Fibroblast of skin of scalp (primary cell): ENCODE measurements at regions not wholly inside any gene's neighbourhood (a gene's known extent, or its start where the extent isn't known, plus 50 kb on each side); places are given as distances from the start of the nearest gene placed in this dataset.

Source experiments
- DNase-seq: peaks from one replicate; pipeline ENCODE4 v3.0.0-alpha.2; 2013

DNA sequence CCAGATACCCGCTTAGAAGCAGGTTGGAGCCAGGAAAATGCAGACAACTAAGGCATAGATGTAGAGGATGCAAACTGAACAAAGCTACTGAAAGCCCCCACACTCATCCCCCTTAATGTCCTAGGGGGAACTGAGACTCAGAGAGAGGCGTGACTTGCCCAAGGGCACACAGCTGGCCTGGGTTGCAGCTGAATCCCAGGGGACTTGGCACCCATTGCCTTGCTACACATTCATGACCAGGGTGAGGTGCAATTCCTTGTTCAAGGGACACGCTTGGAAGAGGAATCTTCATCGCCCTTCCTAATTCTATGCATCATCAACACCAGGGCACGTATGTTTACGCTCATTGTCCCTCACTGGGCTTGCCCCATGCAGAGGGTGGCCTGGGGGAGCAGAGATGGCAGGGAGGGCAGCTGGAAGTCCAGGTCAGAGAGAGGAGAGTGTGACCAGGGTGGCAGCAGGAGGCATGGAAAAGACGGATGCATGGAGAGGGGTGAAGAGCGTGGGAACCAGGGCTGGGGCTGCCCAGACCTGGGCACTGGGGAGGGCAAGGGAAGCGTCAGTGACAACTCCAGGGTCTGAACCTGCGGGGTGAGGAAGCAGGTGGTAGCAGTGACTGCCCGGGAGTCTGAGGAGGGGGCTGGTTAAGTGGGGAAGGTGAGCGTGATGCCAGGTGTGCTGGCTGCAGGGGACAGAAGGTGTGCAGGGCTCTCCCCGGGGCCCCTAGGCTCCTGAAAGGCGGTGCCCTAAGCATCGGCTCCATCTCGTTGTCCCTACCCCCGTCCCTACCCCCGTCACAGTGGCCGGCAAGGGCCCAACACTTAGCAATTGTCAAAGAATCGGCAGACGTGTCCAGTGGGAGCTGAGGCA lies 267.1 kb upstream of the TNRC6C start:
- DNase-seq, result no peak

DNA sequence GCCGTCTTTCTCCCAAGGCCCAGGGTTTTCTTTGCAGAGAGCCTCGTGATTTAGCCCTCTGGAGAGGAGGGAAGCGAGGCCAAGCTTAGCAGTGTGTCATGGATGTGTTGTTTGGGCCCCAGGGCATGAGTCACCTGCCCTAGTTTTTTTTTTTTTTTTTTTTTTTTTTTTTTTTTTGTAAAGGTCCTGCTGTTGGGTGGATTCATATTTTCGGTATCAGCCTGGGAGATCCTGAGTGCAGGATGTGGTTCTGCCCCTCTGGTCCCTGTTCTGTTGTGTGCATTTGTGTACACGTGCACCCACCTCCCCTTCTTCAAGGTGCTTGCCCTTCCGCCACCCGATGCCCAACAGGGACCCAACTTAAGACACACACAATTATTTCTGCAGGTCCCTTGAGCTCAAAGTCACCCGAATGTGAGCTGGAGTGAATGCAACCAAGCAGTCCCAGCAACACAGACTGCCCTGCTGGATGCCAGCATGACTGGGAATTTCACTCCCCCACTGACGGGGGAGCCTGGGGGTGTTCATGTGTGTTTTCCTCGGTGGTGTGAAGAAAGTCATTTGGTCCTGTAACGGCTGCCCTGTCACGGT lies 265.8 kb upstream of the TNRC6C start:
- no peak for DNase-seq

DNA sequence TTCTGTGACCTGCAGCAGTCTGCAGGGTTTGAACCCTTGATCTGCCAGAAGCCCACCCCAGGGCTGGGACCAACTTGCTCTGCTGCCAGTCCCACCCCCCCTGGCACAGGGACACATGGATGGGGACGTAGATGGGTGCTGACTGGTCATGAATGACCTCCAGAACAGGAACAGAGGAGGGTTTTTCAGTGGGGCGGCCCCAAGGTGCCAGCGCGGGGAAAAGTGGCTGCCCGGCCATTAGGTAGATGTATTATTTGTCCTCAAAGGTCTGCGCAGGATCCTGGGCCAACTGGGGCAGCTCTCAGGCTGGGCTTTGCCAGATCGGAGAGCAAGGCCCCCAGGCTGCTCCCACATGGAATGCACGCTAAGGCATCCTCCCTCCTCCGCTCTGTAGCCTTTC lies 265.2 kb upstream of the TNRC6C start:
- DNase-seq, result no peak

DNA sequence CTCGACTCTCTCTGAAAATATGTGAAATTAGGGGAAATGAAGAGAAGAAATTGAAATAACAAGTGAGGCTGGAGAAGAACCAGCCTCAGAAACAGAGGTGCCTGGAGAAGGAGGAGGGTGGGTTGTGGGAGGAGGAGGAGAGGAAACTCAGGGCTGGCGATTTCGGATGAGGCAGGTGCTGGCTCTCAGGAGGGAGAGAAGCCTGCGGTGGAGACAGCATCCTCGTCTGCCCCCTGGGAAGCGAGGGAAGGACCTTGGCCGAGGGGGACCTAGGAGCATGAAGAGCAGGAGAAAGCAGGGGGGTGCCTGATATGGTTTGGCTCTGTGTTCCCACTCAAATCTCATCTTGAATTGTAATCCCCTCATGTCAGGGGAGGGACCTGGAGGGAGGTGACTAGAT lies 264.7 kb upstream of the TNRC6C start:
- DNase-seq, result no peak

DNA sequence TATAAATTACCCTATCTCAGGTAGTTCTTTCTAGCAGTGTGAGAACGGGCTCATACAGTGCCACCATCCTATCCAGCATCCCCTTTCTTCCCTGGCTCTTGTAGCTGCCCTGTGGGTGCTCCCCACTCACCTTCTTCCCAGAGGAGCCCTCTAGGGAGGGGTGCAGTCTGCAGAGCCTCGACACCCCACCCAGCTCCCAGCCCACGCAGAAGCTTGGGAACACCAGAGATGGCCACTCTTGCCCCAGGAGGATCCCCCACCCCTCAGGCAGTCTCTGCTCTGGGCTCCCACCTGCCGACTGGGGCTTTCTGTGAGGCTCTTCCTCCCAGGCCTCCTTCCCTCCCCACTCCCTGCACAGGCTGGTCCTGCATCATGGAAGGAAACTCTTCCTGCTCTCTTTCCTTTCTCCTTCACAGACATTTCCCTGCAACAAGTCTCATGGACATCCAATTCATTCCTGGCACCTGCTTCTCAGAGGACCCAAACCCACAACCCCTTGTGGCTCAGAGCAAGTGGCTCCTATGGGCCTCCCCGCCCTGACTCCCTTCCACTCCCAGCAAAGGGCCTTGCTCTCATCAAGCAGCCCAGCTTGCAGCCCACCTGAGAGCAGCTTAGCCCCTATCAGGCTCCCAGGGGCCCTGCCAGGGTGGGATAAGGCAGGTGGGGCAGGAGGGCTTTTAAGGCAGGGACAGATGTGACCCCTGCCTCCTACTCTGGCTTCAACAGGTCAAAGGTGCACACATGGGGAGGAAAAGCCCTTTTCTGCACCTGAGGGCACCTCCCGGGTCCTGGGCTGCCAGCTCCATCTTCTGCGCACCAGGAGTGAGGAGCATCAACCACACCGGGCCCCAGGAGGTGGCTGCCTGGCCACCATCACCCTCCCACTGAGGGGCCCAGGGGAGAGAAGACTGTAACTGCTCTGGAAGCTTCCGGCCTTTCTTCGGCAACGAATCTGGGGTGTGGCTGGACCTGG lies 263.8 kb upstream of the TNRC6C start:
- no peak for DNase-seq

DNA sequence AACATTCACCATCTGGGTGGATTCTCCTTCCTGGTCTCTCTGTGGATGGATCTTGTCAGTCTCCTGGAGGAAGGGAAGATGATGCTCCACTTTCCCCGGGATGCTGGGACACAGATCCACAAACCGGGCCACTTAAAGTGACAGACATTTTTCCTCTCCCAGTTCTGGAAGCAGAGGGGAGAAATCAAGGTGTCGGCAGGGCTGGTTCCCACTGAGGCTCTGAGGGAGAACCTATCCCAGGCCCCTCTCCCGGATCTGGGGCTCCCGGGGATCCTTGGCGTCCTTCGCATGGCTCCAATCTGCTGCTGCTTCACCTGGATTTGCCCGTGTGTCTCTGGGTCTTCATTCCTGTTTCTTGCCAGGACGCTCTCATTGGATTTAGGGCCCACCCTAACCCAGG lies 263.1 kb upstream of the TNRC6C start:
- DNase-seq, result no peak

DNA sequence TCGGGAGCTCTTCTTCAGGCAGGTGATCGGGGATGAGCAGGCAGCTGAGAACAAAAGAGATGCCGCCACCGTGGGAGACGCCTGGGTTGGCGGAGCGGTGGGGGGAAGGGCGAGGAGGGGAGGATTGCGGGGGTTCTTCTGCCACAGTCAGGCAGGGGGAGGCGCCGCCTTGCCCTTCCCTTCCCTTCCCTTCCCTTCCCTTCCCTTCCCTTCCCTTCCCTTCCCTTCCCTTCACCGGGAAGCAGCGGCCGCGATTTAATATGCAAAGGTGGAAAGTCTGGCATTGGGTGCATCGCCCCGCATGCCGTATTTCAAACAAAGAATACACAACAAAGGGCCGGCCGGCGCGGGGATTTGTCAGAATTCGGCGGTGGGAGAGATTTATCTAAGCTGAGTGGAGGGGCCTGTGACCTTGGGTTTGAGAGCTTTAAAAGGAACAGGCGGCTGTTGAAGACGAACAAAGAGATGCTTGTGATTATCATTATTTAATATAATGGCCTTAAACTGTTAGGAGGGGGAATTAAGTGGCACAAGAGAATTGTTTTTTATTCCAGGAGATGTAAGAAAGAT lies 262.3 kb upstream of the TNRC6C start:
- DNase-seq, result no peak

DNA sequence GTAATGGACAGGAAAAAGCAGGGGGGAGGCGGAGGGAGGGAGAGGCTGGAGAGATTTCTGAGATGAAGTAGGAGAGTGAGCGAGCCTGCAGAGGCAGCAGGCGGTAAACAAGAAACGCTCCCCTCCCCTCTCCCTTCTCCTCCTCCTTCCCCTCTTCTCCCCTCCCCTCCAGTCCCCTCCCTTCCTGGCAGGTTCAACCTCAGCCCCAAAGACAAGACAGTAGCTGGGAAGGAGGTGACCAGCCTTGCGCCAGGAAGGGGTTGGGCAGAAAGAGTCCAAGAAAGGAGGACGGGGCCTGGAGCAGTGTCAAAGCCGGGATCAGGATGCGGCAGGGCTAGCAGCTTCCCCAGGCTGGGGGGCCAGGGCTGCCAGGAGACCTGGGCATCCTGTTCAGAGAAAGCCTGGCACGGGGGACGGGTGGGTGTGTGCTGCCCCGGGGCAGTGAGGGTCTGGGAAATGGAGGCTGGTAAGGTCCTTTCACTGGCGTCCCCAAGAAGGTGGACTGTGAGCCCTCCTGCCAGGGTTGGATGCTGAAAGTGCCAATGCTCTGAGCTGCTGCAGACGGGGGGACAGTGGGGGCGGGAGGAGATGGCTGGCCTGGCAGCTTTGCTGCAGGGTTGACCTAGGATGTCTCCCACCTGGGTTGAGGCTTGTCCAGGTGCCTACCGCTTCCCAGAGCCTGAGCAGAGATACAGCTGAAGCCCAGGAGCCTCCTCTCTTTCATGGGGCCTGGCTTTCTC lies 261.6 kb upstream of the TNRC6C start:
- DNase-seq, result no peak

DNA sequence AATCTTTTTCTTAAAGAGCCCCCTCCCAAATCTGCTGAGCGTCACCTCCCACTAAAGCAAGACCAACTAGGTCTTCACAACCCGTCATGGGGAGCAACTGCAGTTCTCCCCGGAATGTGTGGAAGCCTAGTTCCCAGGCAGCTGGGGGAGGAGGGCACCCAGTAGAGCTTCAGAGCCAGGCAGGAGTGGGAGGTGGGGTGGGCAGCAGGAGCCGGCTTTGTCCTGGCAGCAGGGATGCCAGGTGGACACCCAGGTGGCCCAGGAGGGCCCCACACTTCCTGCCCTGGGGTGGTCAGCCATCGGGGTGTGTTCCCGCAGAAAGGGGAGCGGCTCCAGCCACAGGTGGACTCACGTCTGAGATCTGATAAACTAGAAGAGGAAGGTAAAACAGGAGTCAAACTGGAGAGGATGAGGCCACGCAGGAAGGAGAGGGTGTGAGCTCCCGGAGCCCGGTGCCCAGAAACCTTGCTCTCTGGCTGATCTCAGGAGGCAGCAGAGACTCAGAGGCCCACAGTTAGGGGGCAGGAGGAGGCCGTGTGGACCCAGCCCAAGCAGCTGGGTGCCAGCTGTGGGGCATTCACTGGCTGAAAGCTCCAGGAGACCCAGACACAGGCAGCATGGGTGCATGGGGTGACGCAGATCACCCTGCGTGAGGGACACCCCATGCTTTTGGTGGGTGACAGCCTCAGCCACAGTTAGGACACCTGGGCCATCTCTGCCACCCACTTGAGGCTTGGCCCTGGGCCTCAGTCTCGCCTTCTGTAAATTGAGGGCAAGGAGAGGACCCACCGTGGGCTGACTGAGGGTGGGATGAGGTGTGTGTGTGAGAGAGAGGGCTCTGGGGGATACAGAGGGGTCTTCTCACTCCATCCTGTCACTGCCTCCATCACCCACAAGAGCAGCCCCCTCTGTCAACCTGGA lies 260.8 kb upstream of the TNRC6C start:
- no peak for DNase-seq

DNA sequence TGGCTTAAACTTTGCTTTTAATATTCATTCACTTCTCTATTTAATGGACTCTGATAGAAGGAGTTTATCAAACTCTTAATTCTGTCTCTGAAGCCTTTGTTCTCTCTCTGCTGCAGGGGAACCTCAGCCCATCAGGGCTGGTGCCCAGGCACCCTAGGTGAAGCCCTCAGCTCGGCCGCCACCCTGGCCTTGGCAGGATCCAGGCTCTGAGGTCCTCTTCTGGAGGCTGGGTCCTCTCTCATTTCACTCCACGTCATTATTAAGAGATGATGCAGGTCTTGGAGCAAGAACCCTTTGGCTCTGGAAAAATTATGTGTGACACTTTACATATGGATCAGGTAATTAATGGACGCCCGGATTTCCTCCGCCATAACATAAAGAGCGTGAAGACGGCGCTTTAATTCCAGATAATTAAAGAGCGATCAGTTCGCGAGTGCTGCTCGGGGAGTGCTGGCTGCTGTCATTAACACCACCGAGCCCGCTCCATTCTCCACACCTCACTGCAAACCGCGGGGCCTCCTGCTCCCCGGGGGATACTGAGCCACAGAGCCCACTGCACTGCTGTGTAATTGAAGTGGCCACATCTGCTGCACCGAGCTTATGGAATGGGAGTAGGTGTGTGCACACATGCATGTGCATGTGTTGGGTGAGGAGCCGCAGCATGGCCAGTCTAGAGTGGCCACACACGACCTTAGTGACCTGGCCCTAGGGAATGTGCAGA lies 259.4 kb upstream of the TNRC6C start:
- no peak for DNase-seq

DNA sequence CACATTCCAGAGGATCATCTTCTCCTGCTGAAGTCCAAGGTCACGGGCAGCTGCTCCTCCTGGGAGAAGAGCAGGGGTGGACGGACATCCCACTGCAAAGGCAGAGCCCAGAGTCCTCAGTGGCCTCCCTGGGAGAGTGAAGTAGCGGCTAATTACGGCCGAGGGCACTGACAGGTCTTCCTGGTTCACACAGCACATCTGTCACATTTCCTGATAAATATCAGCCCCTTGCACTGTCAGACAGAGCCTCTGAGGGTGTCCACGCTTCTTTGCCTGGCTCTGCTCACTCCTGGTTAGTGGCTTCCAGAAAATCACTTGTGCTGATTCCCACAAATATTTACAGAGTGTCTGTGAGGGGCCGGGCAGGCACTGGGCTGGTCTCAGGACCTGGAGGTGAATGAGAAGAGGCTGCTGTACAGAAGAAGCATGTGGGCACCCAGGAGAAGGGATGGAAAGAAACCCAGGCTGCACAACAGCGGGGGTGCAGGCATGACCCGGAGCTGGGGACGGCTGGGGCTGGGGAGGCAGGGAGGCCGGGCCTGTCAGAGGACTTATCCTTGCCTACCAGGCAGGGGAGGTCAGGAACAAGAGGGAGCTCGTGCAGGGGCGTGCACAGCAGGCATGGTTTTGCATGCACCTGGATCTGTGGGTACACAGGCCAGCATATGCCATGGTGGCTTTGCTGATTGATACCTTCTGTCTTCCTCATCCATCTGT lies 258.2 kb upstream of the TNRC6C start:
- no peak for DNase-seq

DNA sequence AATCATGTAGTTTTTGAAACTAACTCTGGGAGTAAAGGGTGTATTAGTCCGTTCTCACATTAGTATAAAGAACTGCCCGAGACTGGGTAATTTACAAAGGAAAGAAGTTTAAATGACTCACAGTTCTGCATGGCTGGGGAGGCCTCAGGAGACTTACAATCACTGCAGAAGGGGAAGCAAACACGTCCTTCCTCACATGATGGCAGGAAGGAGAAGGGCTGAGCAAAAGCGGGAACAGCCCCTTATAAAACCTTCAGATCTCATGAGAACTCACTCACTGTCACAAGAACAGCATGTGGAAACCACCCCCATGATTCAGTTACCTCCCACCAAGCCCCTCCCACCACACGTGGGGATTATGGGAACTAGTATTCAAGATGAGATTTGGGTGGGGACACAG lies 256.5 kb upstream of the TNRC6C start:
- no peak for DNase-seq

DNA sequence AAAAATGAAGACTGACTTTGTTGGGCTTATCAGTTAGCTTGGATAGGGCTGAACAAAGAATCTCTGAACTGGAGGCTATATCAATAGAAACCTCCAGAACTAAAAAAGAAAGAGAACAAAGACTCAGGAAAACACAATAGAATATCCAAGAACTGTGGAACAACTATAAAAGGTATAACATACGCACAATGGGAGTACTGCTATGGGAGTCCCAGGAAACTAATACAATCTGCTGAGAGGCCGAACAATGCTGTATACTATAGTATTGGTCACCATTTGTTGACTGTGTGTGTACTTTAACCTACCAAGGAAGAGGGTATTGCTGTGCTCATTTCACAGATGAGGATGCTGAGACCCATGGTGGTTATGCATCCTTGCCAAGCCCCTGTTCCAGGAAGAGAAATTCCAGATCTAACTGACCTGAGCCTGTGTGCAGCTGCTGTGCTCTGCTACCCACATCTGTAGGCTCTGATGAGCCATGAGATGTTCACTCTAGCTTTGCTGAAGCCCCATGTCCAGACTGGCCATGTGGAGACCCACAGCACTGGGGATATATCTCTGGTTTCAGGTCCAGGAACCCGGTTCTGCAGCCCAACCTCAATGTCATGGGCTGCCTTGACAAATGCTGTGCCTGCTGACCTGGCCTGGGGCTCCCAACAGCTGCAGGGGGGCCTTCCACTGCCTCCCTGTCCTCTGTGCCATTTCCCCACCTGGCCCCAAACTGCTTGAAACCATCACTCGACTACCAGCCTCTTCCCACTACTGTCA lies 254.3 kb upstream of the TNRC6C start:
- DNase-seq, result no peak

DNA sequence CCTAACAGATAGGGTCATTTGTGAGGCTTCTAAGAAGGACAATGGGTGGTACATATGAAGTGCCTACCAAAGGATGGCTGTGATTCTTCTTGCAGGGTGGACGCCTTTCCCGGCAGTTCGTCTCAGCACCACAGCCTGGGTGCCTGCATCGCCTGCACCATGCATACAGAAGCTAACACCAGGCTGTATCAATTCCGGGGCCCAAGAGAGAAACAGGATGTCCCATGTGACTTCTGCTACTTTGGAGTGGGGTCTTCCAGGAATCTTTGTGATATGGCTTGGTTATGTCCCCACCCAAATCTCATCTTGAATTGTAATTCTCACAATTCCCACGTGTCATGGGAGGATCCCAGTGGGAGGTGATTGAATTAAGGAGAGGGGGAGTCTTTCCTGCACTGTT lies 251.6 kb upstream of the TNRC6C start:
- DNase-seq, result no peak

DNA sequence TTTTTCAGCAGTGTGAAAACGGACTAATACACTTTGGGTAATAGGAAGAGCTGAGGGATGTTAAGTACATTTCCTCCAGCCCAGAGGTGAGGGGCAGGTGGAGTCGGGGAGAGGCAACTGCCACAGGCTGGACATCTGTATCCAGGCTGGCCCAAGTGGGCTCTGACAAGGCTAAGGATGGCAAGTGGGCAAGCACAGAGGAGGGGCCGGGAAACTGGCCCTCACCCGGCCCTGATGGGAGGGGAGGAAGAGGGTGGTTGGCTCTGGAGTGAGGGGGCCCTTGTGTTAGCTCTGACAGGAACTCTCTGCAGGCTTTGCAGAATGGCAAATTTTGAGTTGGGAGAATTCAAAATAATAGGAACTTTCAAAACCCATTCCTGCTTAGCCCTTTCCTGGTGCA lies 251.0 kb upstream of the TNRC6C start:
- DNase-seq, result no peak

DNA sequence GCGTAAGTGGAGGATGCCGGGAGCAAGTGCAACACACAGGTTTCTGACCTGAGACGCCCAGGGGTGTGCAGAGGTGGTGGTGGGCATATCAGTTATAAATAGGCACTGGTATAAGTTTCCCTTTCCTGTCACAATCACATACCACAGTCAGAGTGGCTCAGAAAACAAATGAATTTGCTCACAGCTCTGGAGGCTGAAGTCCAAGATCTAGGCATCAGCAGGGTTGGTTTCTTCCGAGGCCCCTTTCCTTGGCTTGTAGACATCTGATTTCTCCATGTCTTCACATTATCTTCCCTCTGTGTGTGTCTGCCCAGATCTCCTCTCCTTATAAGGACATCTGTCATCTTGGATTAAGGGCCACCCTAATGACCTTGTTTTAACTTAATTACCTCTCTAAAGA lies 250.5 kb upstream of the TNRC6C start:
- no peak for DNase-seq

DNA sequence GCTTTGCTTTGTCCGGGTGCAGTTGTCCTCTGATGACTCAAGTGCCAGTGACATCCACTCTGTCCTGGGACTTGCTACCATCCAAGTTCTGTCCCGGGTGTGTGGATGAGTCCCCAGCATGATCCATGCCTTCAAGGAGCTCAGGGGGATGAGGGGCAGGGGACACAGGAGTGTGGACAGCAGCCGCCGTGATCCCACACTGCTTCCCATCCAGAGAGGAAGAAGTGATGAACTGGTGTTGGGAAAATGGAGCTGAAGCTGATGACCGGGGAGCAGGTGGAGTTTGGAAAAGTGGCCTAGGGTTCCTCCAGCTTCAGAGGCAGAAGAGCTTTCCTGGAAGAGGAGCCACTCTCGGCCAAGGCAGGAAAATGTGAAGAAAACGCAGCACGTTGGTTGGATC lies 249.6 kb upstream of the TNRC6C start:
- no peak for DNase-seq

DNA sequence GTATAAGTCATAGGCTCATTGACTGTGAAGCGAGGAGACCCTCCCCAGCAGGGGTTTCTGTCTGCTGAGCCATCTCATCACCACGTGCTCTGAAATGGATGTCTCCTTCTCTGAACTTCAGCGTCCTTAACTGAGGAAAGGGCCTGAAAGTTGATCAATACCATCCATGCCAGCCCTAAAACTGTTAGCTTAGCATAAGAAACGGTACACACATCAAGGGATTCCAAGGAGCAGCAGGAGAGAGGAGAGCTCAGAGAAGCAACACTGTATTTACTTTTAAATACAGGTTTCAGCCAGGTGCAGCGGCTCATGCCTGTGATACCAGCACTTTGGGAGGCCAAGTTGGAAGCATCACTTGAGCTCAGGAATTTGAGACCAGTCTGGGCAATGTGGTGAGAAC lies 248.9 kb upstream of the TNRC6C start:
- DNase-seq, result no peak

DNA sequence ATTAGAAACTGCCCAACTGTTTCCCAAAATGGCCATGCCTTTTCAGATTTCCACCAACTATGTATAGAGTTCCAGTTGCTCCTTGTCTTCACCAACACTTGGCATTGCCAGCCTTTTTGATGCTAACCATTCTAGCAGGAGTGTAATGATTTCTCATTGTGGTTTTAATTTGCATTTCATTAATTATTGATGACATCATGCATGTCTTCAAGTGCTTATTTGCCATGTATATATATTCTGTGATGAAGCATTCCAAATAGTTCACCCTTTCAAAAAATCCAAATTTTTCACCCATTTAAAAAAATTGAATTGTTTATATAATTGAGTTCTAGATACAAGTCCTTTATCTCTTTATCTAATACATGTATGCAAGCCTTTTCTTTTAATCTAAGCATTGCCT lies 245.9 kb upstream of the TNRC6C start:
- DNase-seq, result no peak
